HepG2 (cell line): ENCODE measurements at regions not wholly inside any gene's neighbourhood (a gene's known extent, or its start where the extent isn't known, plus 50 kb on each side); places are given as distances from the start of the nearest gene placed in this dataset.

ENCODE experiments used
- ATAC-seq: fragments of 200-7000 bp; cut with Tn5 transposase; 3 replicates; pipeline ENCODE4 v1.9.1; 2020; ENCODE audit warnings: mild to moderate bottlenecking, moderate library complexity
- BruUV-seq: library from RNA; stranded (reverse); fragments of 400-500 nt; replicated peaks from 2 replicates; lab custom pipeline; 2021; lab: Mats Ljungman, UMichigan
- CTCF ChIA-PET: fragments of 300-600 bp; formaldehyde crosslinking; extraction: SDS; loops from one replicate; lab custom pipeline; 2021; ENCODE audit warnings: low total read pairs, inconsistent platforms, low intra/inter-chr PET ratio; lab: Yijun Ruan, JAX
- POLR2A ChIA-PET: fragments of 350-600 bp; sonication (Branson Sonifier 250); formaldehyde crosslinking; loops from one replicate; lab custom pipeline; 2020; ENCODE audit warnings: antibody characterized with exemption, inconsistent platforms; lab: Yijun Ruan, JAX
- DNase-seq: peaks from one replicate; pipeline ENCODE4 v3.0.0-alpha.2; 2015; ENCODE audit warnings: low spot score
- FAIRE-seq: peaks from 3 replicates; lab custom pipeline; 2011; peaks lifted over from hg19 to GRCh38; lab: Jason Lieb, UNC
- H2AFZ ChIP-seq: one replicate; pipeline ENCODE4 v1.6.1; 2011; ENCODE audit warnings: low read length, inconsistent platforms
- H3K27ac ChIP-seq: fragments of 300-600 bp; 3 replicates; pipeline ENCODE4 v1.8.0; 2011; ENCODE audit warnings: mixed run types, mild to moderate bottlenecking, mixed read lengths, low read length, inconsistent platforms; ENCODE audit not compliant: insufficient read depth; ENCODE audit errors: extremely low read length
- H3K27me3 ChIP-seq, 2 experiments: fragments of 200-600 bp in 1 of 2; 2 replicates in 1 of 2; 3 replicates in 1 of 2; pipeline versions ENCODE4 v1.6.0 to v1.8.0; 2011; ENCODE audit warnings: low read length in 2 of 2, mild to moderate bottlenecking in 2 of 2, moderate library complexity in 2 of 2, inconsistent platforms in 1 of 2; ENCODE audit not compliant: insufficient read depth in 2 of 2, control insufficient read depth in 1 of 2
- H3K36me3 ChIP-seq, 2 experiments: fragments of 200-600 bp in 1 of 2; replicated peaks in 1 of 2; 2 replicates in 1 of 2; 3 replicates in 1 of 2; pipeline versions ENCODE4 v1.5.1 to v1.8.0; 2011; ENCODE audit warnings: low read length in 2 of 2, inconsistent platforms in 1 of 2; ENCODE audit not compliant: insufficient read depth in 2 of 2, control insufficient read depth in 1 of 2
- H3K4me1 ChIP-seq: 2 replicates; pipeline ENCODE4 v1.5.1; 2012; ENCODE audit warnings: low read length, inconsistent platforms; ENCODE audit not compliant: insufficient read depth
- H3K4me2 ChIP-seq: 2 replicates; pipeline ENCODE4 v1.6.0; 2011; ENCODE audit warnings: low read depth, low read length, inconsistent platforms
- H3K4me3 ChIP-seq, 3 experiments: fragments of 200-600 bp in 1 of 3; sonication (generic), shearing (Covaris generic) in 1 of 3; replicated peaks in 1 of 3; 2 replicates each; pipeline ENCODE4 v1.5.1; 2011 to 2016; ENCODE audit warnings: low read length in 3 of 3, inconsistent platforms in 2 of 3, low read depth in 2 of 3, mild to moderate bottlenecking in 2 of 3, control low read depth in 1 of 3, mixed read lengths in 1 of 3; ENCODE audit not compliant: insufficient read depth in 1 of 3
- H3K79me2 ChIP-seq: one replicate; pipeline ENCODE4 v1.6.1; 2011; ENCODE audit warnings: low read length, inconsistent platforms; ENCODE audit not compliant: insufficient read depth
- H3K9ac ChIP-seq: 2 replicates; pipeline ENCODE4 v1.6.0; 2011; ENCODE audit warnings: mild to moderate bottlenecking, low read depth, low read length, inconsistent platforms; ENCODE audit not compliant: insufficient read depth
- H3K9me3 ChIP-seq: 2 replicates; pipeline ENCODE4 v1.5.1; 2012; ENCODE audit warnings: mild to moderate bottlenecking, low read length
- H4K20me1 ChIP-seq: 2 replicates; pipeline ENCODE4 v1.6.0; 2011; ENCODE audit warnings: inconsistent platforms, mild to moderate bottlenecking, low read length, moderate library complexity; ENCODE audit not compliant: insufficient read depth
- ATAD3A ChIP-seq: sonication (generic); formaldehyde crosslinking; IDR thresholded peaks from 2 replicates; pipeline ENCODE4 v1.4.0; 2020; ENCODE audit warnings: missing genetic modification reagents
- E2F2 ChIP-seq: sonication (generic); formaldehyde crosslinking; IDR thresholded peaks from 2 replicates; pipeline ENCODE4 v1.4.0; 2020; ENCODE audit warnings: missing genetic modification reagents, borderline replicate concordance
- EHMT2 ChIP-seq: fragments of 200-600 bp; sonication (generic); IDR thresholded peaks from 2 replicates; pipeline ENCODE4 v1.7.0; 2017; ENCODE audit warnings: antibody characterized with exemption, low read depth, low read length, borderline replicate concordance
- GABPA ChIP-seq, 2 experiments: IDR thresholded peaks; 2 replicates each; pipeline ENCODE4 v1.6.1; 2011 to 2016; ENCODE audit warnings: low read depth in 2 of 2, low read length in 1 of 2, missing biosample characterization in 1 of 2, missing genetic modification characterization in 1 of 2
- GABPB1 ChIP-seq: IDR thresholded peaks from 2 replicates; pipeline ENCODE4 v1.6.1; 2016; ENCODE audit warnings: mild to moderate bottlenecking, missing genetic modification reagents, moderate library complexity, missing compliant biosample characterization
- GATA4 ChIP-seq: sonication (generic); IDR thresholded peaks from 2 replicates; pipeline ENCODE4 v1.6.1; 2016; ENCODE audit warnings: antibody characterized with exemption, low read depth, borderline replicate concordance
- IRF2 ChIP-seq: IDR thresholded peaks from 2 replicates; pipeline ENCODE4 v1.6.1; 2018; ENCODE audit warnings: missing genetic modification reagents, missing compliant biosample characterization
- IRX3 ChIP-seq: sonication (generic); formaldehyde crosslinking; IDR thresholded peaks from 2 replicates; pipeline ENCODE4 v1.8.1; 2023; ENCODE audit warnings: mild to moderate bottlenecking, low read depth, missing genetic modification reagents, borderline replicate concordance
- KLF9 ChIP-seq: IDR thresholded peaks from 2 replicates; pipeline ENCODE4 v1.6.1; 2016; ENCODE audit warnings: low read depth
- MTF2 ChIP-seq: sonication (generic); formaldehyde crosslinking; IDR thresholded peaks from 2 replicates; pipeline ENCODE4 v1.5.0; 2020; ENCODE audit warnings: missing genetic modification reagents, borderline replicate concordance
- NFATC3 ChIP-seq: sonication (generic); formaldehyde crosslinking; IDR thresholded peaks from 2 replicates; pipeline ENCODE4 v1.5.1; 2020; ENCODE audit warnings: mild to moderate bottlenecking, missing genetic modification reagents
- RFXANK ChIP-seq: IDR thresholded peaks from 2 replicates; pipeline ENCODE4 v1.6.1; 2016
- STAG1 ChIP-seq: sonication (generic); formaldehyde crosslinking; IDR thresholded peaks from 2 replicates; pipeline ENCODE4 v1.4.0; 2020; ENCODE audit warnings: missing genetic modification reagents
- ZNF501 ChIP-seq: sonication (generic); formaldehyde crosslinking; IDR thresholded peaks from 2 replicates; pipeline ENCODE4 v1.5.1; 2020; ENCODE audit warnings: mild to moderate bottlenecking, moderate library complexity, missing genetic modification reagents
- ZNF513 ChIP-seq: sonication (generic); formaldehyde crosslinking; conservative IDR thresholded peaks from 2 replicates; pipeline ENCODE4 v1.5.0; 2020; ENCODE audit warnings: missing genetic modification reagents
- ZNF546 ChIP-seq: sonication (generic); formaldehyde crosslinking; conservative IDR thresholded peaks from 2 replicates; pipeline ENCODE4 v1.8.1; 2023; ENCODE audit warnings: mild to moderate bottlenecking, missing genetic modification reagents
- ZNF552 ChIP-seq: sonication (generic); formaldehyde crosslinking; IDR thresholded peaks from 2 replicates; pipeline ENCODE4 v1.9.0; 2022; ENCODE audit warnings: missing genetic modification reagents, mild to moderate bottlenecking, borderline replicate concordance
- ZNF672 ChIP-seq: sonication (generic); formaldehyde crosslinking; IDR thresholded peaks from 2 replicates; pipeline ENCODE4 v1.8.1; 2022; ENCODE audit warnings: missing genetic modification reagents
- ZNF761 ChIP-seq: sonication (generic); formaldehyde crosslinking; conservative IDR thresholded peaks from 2 replicates; pipeline ENCODE4 v1.4.0; 2020; ENCODE audit warnings: mild to moderate bottlenecking, missing genetic modification reagents
- ZNF878 ChIP-seq: sonication (generic); formaldehyde crosslinking; IDR thresholded peaks from 2 replicates; pipeline ENCODE4 v1.8.1; 2023; ENCODE audit warnings: mild to moderate bottlenecking, missing genetic modification reagents, moderate library complexity
- WGBS: methylation state at CpG from one replicate; pipeline ENCODE4 v1.1.6; 2017; ENCODE audit warnings: low lambda C conversion rate; 5-methylcytosine and 5-hydroxymethylcytosine counted together
- in situ Hi-C: cut with HindIII; loops from 2 replicates; pipeline ENCODE4 v1.10.0; 2017; ENCODE audit warnings: low pct_unique_long_range_greater_than_20kb; ENCODE audit not compliant: extremely low pct_ligation_motif_present
- intact Hi-C: fragments of 100-400 bp; cut with micrococcal nuclease; formaldehyde crosslinking; loops from one replicate; pipeline ENCODE4 v1.10.0; 2022; ENCODE audit not compliant: unreplicated experiment

GRCh38 chr6:108785653-108786052, 62.6 kb upstream of the ARMC2 start:
- H3K4me1 ChIP-seq = peaks cover 39% of the 10 kb centered on the region
- no peak overlapping the region for H3K9ac ChIP-seq
- FAIRE-seq (no peak), DNase-seq (no peak), ATAC-seq (no peak)
- WGBS = 53% methylated on average over 7 of the region's 7 CpGs
- no peaks in the 10 kb centered on the region for H3K79me2 ChIP-seq
- intact Hi-C loops (no loop called here), in situ Hi-C loops (no loop called here)
- BruUV-seq = no TSS peak
- H3K9me3 ChIP-seq = no peaks in the 10 kb centered on the region
- TF ChIP-seq ZNF546 (CRISPR knock-in tag) (no peak), ZNF761 (CRISPR knock-in tag) (no peak), IRF2 (no peak), ZNF501 (CRISPR knock-in tag) (no peak), ATAD3A (CRISPR knock-in tag) (no peak), ZNF672 (CRISPR knock-in tag) (no peak), MTF2 (CRISPR knock-in tag) (no peak), IRX3 (CRISPR knock-in tag) (no peak), STAG1 (no peak), GABPB1 (CRISPR knock-in tag) (no peak), ZNF513 (CRISPR knock-in tag) (no peak), E2F2 (CRISPR knock-in tag) (no peak), RFXANK (CRISPR knock-in tag) (no peak), ZNF878 (no peak), GATA4 (no peak), KLF9 (CRISPR knock-in tag) (no peak), EHMT2 (no peak), NFATC3 (CRISPR knock-in tag) (no peak), GABPA (IDR thresholded peaks at IDR 0.05; ENCODE audit: low read depth, low read length) (no peak), GABPA (CRISPR knock-in tag; IDR thresholded peaks at IDR 0.05; ENCODE audit: low read depth) (no peak), ZNF552 (CRISPR knock-in tag) (no peak)
- no peak overlapping the region for H3K4me2 ChIP-seq
- H3K4me3 ChIP-seq = no peak overlapping the region
- POLR2A ChIA-PET = interaction anchor here (1.0 kb wide), 1 partner anchor 225 kb away, joined by 3 read pairs; the partner anchor contains the start of gene FOXO3
- H3K36me3 ChIP-seq = no peaks in the 10 kb centered on the region
- no peaks in the 10 kb centered on the region for H3K27me3 ChIP-seq
- CTCF ChIA-PET = no interaction called here
- no peak overlapping the region for H2AFZ ChIP-seq
- H4K20me1 ChIP-seq = no peaks in the 10 kb centered on the region
- H3K27ac ChIP-seq = no peak overlapping the region
